Uterus (tissue), 2 donors: ENCODE measurements at regions not wholly inside any gene's neighbourhood (a gene's known extent, or its start where the extent isn't known, plus 50 kb on each side); places are given as distances from the start of the nearest gene placed in this dataset.

Source experiments
- POLR2A ChIP-seq, 2 donors: fragments of 450-650 bp; IDR thresholded peaks; one replicate each; pipeline ENCODE4 v1.6.1; 2016; ENCODE audit warnings: antibody characterized with exemption in 2 of 2, mild to moderate bottlenecking in 1 of 2, moderate library complexity in 1 of 2
- TF ChIP-seq, protein P1 (sequence below), 4 experiments: fragments of 200-600 bp in 2 of 4; fragments of 450-650 bp in 2 of 4; sonication (generic) in 2 of 4; IDR thresholded peaks; one replicate each; pipeline ENCODE4 v1.5.1; 2016 to 2019; ENCODE audit warnings: antibody characterized with exemption in 4 of 4, mild to moderate bottlenecking in 2 of 4, moderate library complexity in 1 of 4

GRCh38 chr12:73307260-73307659 is 1035.1 kb downstream of the TRHDE start:
- TF ChIP-seq, protein P1, sequence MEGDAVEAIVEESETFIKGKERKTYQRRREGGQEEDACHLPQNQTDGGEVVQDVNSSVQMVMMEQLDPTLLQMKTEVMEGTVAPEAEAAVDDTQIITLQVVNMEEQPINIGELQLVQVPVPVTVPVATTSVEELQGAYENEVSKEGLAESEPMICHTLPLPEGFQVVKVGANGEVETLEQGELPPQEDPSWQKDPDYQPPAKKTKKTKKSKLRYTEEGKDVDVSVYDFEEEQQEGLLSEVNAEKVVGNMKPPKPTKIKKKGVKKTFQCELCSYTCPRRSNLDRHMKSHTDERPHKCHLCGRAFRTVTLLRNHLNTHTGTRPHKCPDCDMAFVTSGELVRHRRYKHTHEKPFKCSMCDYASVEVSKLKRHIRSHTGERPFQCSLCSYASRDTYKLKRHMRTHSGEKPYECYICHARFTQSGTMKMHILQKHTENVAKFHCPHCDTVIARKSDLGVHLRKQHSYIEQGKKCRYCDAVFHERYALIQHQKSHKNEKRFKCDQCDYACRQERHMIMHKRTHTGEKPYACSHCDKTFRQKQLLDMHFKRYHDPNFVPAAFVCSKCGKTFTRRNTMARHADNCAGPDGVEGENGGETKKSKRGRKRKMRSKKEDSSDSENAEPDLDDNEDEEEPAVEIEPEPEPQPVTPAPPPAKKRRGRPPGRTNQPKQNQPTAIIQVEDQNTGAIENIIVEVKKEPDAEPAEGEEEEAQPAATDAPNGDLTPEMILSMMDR (IDR thresholded peaks at IDR 0.05), result no peak
- TF ChIP-seq POLR2A (IDR thresholded peaks at IDR 0.05), result no peak
